DMS 273 treated with DMSO at 0.1 percent for 48 hours (cell line): ENCODE measurements at regions not wholly inside any gene's neighbourhood (a gene's known extent, or its start where the extent isn't known, plus 50 kb on each side); places are given as distances from the start of the nearest gene placed in this dataset.
"Not testable (repeated sequence)": the region's sequence is repeated elsewhere in the genome, so short reads cannot be mapped to it uniquely, and the experiment has no call there.

Experiments used
- DNase-seq: peaks from one replicate; lab custom pipeline; 2025; lab: John Stamatoyannopoulos, UW

- DNase-seq = no peak
These were observed 131.3 kb downstream of the LPIN1 start for GRCh38 chr2:11877764-11878163.

GRCh38 chr2:11885253-11885652, 138.8 kb downstream of the LPIN1 start:
- DNase-seq = not testable (repeated sequence)

DNA sequence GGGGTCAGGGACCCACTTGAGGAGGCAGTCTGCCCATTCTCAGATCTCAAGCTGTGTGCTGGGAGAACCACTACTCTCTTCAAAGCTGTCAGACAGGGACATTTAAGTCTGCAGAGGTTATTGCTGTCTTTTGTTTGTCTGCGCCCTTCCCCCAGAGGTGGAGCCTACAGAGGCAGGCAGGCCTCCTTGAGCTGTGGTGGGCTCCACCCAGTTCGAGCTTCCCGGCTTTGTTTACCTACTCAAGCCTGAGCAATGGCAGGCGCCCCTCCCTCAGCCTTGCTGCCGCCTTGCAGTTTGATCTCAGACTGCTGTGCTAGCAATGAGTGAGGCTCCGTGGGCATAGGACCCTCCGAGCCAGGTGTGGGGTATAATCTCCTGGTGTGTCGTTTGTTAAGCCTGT, 140.5 kb downstream of the LPIN1 start:
- not testable (repeated sequence) for DNase-seq

DNA sequence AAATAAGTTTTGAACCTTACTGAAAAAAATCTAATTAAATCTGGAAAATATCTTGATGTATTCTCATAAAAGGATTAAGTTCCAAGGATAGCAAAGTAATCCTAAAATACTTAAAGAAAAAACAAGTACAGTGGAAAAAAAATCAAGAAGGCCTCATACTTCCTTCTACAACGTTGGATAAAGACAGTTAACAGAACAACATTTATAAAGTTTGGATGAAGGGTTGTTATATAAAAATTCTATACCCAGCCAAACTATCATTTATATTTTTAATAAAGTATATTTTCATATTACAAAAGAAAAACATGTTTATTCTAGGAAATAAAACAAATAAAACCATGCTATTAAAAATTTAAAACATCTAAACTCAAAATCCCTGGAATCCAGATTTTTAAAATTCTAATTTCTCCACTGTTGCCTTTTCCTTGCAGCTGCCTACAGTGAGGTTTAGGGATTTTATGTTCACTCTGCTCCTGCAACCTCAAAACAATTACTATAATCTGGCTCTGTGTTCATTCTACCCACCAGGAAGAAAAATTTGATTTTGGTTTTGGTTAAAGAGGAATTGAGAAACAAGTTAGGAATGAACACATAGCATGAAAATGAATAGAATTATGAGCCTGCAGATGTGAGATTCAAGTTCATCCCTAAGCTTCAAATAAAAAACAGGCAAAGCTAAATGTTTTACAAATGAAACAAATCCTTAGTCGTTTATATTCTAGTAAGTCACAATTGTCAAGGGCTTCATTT, 142.8 kb downstream of the LPIN1 start:
- no peak for DNase-seq

DNA sequence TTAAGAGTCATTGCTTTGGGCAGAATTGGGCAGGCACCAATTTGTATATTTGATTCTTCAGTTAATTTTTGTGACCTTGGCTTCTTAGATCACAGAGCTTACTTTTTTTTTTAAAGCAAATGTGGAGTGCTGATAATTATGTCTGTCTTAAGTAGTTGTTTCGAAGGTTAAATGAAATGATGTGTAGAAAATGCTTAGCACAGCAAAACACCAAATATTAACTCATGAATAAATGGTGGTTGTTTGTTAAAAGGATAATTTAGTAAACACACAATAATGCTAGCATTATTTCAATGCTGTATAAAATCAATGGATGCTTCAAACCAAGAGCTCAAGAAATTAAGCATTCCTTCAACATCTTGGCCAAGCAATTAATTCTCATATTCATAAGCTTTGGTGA, 143.4 kb downstream of the LPIN1 start:
- no peak for DNase-seq

DNA sequence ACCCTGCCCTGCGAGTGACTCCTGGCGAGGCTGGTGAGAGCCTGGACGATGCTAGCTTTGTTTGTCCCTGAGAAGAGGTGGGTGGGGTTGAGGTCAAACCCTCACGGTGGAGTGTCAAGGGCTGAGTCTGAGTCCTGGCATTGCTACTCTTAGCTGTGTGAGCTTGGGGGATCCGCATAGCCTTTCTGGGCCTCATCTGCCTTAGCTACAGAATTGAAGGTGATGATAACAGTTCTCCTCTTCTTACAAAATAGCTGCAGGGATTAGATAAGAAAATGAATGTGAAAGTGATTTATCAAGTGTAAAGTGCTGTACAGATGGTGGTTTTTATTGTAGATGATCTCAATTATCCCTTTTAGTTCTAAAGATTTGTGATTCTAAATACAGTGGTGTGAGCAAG, 144.6 kb downstream of the LPIN1 start:
- no peak for DNase-seq

GRCh38 chr2:11891671-11892440, 145.4 kb downstream of the LPIN1 start:
- DNase-seq = no peak

- DNase-seq = no peak
These were observed 150.0 kb downstream of the LPIN1 start for GRCh38 chr2:11896386-11896785.

- DNase-seq = no peak
These were observed 152.1 kb downstream of the LPIN1 start for GRCh38 chr2:11898576-11898975.

GRCh38 chr2:11899264-11899818, 152.9 kb downstream of the LPIN1 start:
- DNase-seq = no peak

GRCh38 chr2:11900891-11901290, 154.5 kb downstream of the LPIN1 start:
- not testable (repeated sequence) for DNase-seq

DNA sequence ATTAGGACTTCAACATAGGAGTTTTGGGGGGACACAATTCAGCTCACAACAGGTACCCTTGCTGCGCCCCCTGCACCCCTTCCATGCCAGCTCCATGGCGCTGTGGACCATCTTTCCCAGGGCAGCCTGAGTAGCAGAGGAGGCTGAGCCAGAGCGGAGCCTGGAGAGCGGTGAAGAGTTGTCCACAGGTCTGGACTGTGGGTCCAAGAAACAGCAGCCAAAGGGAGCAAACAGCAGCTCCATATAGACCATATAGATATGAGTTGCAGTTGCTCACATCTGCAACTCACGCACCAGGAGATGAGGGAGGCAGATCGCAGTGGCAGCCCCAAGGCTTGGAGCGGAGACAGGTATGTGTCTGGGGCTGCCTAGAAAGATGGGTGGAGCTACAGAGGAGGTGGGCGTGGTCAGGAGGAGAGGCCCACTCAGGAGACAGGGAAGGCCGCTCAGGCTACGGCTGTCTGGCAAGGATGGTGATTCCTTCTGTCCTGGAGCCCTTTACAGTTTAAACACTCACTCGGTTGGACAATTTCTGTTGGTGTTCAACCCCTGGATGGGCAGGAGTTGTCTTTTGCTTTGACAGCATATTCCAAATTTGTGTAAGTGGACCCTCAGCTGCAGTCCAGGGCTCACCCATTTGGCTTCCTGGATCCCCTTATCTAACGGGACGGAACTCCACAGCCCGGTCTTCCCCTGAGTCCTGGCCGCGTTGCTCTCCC, 155.1 kb downstream of the LPIN1 start:
- DNase-seq = no peak

DNA sequence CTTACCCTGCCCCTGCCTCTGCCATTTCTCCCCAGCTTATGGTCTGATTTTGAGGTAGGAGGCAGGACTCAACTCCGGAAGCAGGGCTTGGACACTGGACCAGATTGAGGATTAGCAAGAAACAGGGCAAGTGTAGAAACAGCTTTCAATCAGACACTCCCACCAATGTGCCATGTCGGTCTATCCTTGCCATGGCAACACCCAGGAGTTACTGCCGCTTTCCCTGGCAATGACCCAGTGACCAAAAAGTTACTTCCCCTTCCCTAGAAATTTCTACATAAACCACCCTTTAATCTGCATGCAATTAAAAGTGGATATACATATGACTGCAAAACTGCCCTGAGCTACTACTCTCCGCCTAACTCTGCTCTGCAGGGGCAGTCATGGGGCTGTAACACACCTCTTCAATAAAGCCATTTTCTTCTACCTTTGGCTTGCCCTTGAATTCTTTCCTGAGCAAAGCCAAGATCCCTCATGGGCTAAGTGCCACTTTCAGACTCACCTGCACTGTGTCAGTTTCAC, 156.7 kb downstream of the LPIN1 start:
- no peak for DNase-seq

DNA sequence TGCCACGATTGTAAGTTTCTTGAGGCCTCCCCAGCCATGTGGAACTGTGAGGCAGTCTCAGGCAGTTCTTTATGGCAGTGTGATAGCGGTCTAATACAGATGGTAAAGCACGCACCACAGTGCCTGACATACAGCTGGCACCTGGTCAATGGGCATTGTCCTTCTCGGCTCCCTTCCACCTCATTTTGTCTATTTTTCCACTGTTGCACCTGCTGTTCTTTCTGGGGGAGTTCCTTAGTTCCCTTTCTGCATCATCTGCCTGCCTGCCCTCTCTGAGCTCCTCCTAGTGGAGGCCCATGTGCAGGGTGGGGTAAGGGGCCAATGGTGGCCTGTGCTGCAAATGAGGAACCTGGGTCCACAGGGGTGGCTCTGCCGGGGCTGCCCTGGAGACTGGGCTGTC, 157.6 kb downstream of the LPIN1 start:
- DNase-seq = no peak

DNA sequence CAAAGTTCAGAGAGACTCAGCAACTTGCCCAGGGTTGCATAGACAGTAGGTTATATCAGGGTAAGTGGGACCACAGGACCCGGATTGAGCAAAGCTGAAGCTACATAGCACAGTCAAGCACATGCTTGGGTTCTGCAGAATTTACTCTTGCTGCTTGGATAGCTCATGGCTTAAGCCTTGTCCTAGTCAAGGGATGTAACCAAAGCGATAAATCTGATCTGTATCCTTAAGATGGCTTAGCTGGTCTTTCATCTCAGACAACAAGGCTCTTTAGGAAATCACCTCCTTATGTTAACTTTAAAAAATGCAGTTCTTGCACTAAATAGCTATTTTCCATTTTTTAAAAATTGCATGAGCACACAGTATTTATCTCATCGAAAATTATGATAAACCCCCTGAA, 158.5 kb downstream of the LPIN1 start:
- no peak for DNase-seq

- no peak for DNase-seq
These were observed 160.8 kb downstream of the LPIN1 start for GRCh38 chr2:11907190-11907589.

- DNase-seq = no peak
These were observed 164.5 kb downstream of the LPIN1 start for GRCh38 chr2:11910971-11911370.

DNA sequence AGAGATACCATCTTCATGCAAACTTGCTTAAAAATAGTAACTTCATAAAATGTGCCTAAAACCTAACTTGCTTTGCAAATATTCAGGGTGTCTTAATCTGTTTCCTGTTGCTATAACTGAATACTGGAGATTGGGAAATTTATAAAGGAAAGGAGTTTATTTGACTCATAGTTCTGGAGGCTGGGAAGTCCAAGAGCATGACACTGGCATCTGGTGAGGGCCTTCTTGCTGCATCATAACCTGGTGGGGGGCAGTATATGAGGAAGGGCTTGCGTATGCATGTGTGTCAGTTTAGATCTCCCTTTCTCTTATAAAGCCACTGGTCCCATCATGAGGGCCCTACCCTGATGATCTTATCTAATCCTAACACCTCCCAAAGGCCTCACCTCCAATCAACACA, 166.5 kb downstream of the LPIN1 start:
- DNase-seq = no peak

- DNase-seq = no peak
These were observed 168.0 kb downstream of the LPIN1 start for GRCh38 chr2:11914455-11914854.

GRCh38 chr2:11915650-11916049, 169.2 kb downstream of the LPIN1 start:
- DNase-seq = no peak

- no peak for DNase-seq
These were observed 173.5 kb downstream of the LPIN1 start for GRCh38 chr2:11919953-11920352.

DNA sequence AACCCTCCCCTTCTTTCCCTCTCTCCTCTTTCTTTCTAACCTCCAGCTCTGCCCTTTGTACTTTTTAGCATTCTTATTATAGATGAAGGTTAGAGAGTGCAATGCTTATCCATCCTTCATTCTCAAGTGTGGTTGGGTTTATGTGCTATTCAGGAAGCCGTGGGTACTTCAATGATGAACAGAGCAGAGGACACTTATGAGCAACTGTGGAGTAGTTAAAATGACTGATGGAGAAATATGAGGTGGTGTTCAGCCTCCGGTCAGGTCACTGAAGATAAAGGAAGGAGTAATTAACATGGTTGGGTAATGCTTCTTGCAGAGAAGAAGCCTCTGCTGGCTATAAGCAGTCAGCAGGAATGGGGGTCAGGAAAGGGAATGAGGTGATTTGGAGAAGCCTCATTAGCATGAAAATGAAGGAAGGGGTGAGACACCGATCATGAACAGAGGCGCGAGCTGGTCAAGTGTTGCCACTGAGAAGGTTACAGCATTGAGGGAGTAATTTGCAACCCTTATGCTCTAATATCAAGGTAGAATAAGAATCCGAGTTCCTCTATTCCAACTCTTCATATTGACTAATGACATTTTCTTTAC, 174.7 kb downstream of the LPIN1 start:
- DNase-seq = no peak
